BJ (cell line): ENCODE measurements at regions not wholly inside any gene's neighbourhood (a gene's known extent, or its start where the extent isn't known, plus 50 kb on each side); places are given as distances from the start of the nearest gene placed in this dataset.

Experiments
- CTCF ChIA-PET: fragments of 350-600 bp; formaldehyde crosslinking; extraction: SDS; loops from one replicate; lab custom pipeline; 2021; ENCODE audit warnings: antibody characterized with exemption, inconsistent platforms; lab: Yijun Ruan, JAX
- POLR2A ChIA-PET: fragments of 300-600 bp; sonication (Branson Sonifier 250); formaldehyde crosslinking; extraction: SDS; loops from one replicate; lab custom pipeline; 2021; ENCODE audit warnings: antibody characterized with exemption; lab: Charles Lee
- DNase-seq: peaks from one replicate; pipeline ENCODE4 v3.0.0-alpha.2; 2011; ENCODE audit warnings: low read depth
- H3K27me3 ChIP-seq: 2 replicates; pipeline ENCODE4 v1.6.0; 2011; ENCODE audit warnings: low read length; ENCODE audit not compliant: control insufficient read depth, insufficient read depth
- H3K36me3 ChIP-seq: 2 replicates; pipeline ENCODE4 v1.5.1; 2011; ENCODE audit warnings: low read length; ENCODE audit not compliant: control insufficient read depth, insufficient read depth
- H3K4me3 ChIP-seq: 2 replicates; pipeline ENCODE4 v1.5.1; 2011; ENCODE audit warnings: low read depth, mild to moderate bottlenecking, control low read depth, low read length
- CTCF ChIP-seq: IDR thresholded peaks from 2 replicates; pipeline ENCODE4 v1.5.1; 2011; ENCODE audit warnings: low read depth, mild to moderate bottlenecking, control low read depth, inconsistent platforms, low read length, moderate library complexity; ENCODE audit not compliant: insufficient read depth

DNA sequence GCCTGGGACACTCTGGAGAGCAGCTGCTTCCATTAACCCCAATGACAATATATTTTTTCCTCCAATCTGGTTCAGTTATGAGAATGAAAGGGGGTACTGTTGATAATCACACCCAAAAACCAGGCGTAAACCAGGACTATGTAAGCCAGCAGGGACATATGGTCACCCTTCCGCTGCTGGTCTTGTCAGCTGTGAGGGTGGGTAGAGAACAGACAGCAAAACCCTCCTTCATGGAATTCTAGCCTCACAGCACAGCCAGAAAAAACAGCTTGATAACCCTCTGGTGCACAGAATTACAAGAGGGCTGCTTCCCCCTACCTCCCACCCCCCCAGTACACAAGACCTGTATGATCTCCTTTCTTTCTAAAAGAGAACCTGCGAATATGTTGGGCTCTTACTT is 368.8 kb upstream of the ZMIZ1 start:
- POLR2A ChIA-PET = no interaction called here
- no peak overlapping the region for H3K4me3 ChIP-seq
- H3K36me3 ChIP-seq = no peaks in the 10 kb centered on the region
- no peak for TF ChIP-seq CTCF
- DNase-seq = no peak
- CTCF ChIA-PET = interaction anchor here (1.1 kb wide), 1 partner anchor 496 kb away, joined by 3 read pairs; no protein-coding TSS in a partner anchor
- H3K27me3 ChIP-seq = peaks cover 2% of the 10 kb centered on the region; the same call in 1 of the 2 replicates

DNA sequence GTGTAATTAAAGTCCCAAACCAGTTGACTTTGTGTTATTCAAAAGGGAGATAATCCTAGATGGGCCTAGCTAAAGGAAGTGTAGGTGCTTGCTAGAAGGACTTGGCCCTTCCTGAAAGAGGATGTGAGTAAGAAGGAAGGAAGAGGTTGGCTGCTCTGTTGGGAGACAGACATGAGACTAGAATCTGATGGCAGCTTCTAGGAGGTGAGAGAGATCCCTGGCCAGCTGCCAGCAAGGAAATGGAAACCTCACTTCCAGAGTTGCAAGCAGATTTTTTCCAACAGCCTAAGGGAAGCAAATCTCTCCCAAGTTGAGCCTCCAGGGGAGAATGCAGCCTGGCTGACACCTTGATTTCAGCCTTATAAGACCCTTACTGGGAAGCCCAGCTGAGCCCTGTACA is 368.4 kb upstream of the ZMIZ1 start:
- TF ChIP-seq CTCF = no peak

GRCh38 chr10:78700816-78701520 is 367.8 kb upstream of the ZMIZ1 start:
- no peak overlapping the region for H3K4me3 ChIP-seq
- H3K27me3 ChIP-seq = peaks cover 2% of the 10 kb centered on the region; the same call in 1 of the 2 replicates
- no peak for DNase-seq
- no peak for TF ChIP-seq CTCF
- ChIA-PET POLR2A (no interaction called here), CTCF (interaction anchor here (0.7 kb wide), 1 partner anchor 24 kb away, joined by 3 read pairs; no protein-coding TSS in a partner anchor)
- H3K36me3 ChIP-seq = no peaks in the 10 kb centered on the region

More for the DNA sequence above, 368.4 kb upstream of the ZMIZ1 start:
- CTCF ChIA-PET = no interaction called here
- no peak for DNase-seq
- Histone ChIP-seq H3K27me3 (peaks cover 2% of the 10 kb centered on the region; the same call in 1 of the 2 replicates), H3K36me3 (no peaks in the 10 kb centered on the region), H3K4me3 (no peak overlapping the region)
- POLR2A ChIA-PET = no interaction called here

- ChIA-PET POLR2A (no interaction called here), CTCF (interaction anchor here (0.6 to 1.6 kb wide), 4 partner anchors 52 to 493 kb away, joined by 3 to 5 read pairs (median 4); no protein-coding TSS in a partner anchor)
- Histone ChIP-seq H3K4me3 (no peak overlapping the region), H3K27me3 (no peaks in the 10 kb centered on the region), H3K36me3 (no peaks in the 10 kb centered on the region)
- TF ChIP-seq CTCF = no peak
- no peak for DNase-seq
Observed at GRCh38 chr10:78702186-78702585, 366.6 kb upstream of the ZMIZ1 start.

GRCh38 chr10:78702876-78703275 is 365.9 kb upstream of the ZMIZ1 start:
- ChIA-PET CTCF (interaction anchor here (0.6 to 1.6 kb wide), 3 partner anchors 51 to 493 kb away, joined by 4 to 5 read pairs (median 4); no protein-coding TSS in a partner anchor), POLR2A (no interaction called here)
- H3K4me3 ChIP-seq = no peak overlapping the region
- DNase-seq = no peak
- no peaks in the 10 kb centered on the region for H3K36me3 ChIP-seq
- no peaks in the 10 kb centered on the region for H3K27me3 ChIP-seq
- no peak for TF ChIP-seq CTCF
